GM21447 (cell line): ENCODE measurements at regions not wholly inside any gene's neighbourhood (a gene's known extent, or its start where the extent isn't known, plus 50 kb on each side); places are given as distances from the start of the nearest gene placed in this dataset.

Source experiments
- ATAC-seq: cut with Tn5 transposase; IDR thresholded peaks from one replicate; pipeline ENCODE4 v1.9.1; 2021; ENCODE audit not compliant: unreplicated experiment

DNA sequence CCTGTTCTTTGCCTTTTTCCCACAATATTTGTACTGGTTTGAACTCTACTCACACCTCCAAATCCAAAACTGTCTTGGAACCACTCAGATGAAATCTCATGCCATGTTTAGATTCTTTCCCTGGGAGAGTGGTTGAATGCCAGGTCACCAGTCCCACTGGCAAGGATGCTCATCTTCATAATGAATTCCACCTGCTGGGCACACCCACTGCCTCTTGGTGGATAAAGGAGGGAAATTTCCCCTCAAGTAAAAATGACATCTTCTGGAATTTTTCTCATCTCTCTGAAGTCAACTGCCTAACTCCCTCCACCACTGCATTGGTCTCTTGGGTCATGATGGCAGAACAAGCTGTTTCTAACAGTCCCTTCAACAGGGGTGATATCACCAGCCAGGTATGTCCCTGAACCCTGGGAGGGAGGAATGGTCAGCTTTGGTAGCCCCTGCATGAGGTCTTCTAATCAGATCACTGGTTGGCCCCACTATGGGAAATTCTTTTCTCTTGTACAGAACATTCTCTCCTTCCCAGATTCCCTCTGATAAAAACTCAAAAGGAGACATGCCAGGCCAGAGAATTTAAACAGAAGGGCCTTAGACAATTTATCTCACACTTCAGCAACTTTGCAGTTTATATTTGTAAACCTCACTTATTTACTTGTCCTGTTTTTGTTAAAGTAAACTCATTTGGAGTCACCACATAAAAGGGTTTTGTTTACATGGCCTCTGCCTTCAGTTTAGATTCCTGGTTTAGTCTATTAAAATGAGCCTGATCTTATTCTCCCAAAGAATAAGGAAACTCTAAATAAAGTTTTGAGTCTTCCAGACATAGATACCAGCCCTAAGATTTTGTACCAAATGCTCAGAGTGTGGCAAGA is 143.4 kb downstream of the WNT5A start:
- ATAC-seq = no peak

DNA sequence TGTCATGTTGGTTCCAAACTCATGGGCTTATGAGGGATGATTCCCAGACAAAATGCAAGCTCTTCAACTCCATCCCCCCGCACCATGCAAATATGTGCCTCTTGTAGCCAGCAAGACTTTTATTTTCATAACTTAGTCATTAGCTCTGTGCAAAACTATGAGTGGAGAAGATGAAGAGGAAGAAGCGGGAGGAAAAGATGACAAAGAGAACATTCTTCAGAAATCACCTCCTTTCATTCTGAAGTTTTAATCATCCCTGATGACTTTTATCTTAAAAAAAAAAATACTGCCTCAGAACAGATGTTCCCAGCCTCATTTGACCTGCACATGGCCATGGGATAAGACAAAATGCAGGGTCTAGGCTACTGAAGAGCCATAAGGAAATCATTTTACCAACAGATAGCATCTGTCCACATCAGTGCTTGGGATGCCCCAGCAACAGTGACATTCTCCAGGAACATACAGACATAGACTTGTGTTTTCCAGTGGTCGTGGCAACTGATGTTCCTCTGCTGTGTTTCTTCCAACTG is 145.5 kb downstream of the WNT5A start:
- no peak for ATAC-seq

DNA sequence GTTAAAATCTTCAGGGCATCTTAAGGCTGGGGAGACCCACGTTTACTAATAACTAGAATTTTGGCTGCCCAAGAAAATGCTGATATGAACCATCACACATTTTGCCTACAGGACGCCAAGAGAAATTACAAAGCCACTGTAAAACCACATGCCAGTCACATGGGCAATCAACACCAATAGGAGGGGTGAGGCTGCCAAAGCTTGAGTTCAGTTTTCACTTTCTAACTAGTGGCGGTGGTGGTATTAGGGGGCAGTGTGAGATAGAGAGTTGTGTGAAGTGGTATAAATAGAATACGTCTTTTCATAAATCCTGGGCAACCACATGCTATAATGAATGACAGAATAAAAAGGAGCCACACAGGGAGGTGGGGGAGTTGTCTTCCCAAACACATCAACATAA is 147.3 kb downstream of the WNT5A start:
- no peak for ATAC-seq

DNA sequence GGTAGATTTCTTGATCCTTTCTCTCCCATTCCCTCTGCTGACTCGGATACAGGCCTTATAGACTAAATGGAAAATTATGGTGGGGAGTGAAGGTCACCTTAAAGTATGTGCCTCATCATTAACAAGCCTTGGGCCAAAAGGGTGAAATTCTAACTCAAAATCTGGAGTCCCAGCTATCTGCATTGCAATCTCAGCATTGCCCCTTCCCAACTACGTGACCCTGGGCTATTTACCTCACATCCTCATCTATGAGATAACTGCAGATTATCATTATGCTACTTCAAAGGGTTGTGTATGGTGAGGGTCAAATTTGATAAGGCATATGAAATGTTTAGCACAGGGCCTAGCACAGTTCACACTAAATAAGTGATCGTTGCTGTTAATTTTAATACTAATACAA is 147.7 kb downstream of the WNT5A start:
- ATAC-seq = no peak

DNA sequence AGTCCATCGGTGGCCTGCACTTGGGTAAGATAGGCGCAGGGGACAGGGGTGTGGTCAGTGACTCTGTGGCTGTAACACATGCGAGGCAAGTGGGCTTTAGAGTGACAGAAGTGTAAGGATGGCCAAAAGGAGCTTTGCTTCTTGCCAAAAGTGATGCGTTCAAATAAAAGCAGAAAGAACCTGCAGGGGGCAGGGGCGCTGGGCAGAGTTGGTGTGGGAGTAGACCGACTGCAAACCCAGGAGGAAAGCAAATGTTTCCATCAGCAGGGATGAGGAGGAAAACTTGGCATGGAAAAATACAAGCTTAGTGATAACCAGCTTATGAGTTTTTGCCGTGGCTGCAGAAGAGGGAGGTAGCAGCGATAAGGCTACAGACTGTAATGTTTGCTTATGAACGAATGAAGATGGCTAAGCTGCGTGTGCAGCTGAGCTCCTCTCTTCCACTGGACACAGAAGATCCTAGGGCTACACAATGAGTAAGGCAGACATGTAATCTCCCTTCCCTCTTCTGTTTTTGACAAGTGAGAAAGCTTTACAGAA is 149.4 kb downstream of the WNT5A start:
- ATAC-seq = no peak

DNA sequence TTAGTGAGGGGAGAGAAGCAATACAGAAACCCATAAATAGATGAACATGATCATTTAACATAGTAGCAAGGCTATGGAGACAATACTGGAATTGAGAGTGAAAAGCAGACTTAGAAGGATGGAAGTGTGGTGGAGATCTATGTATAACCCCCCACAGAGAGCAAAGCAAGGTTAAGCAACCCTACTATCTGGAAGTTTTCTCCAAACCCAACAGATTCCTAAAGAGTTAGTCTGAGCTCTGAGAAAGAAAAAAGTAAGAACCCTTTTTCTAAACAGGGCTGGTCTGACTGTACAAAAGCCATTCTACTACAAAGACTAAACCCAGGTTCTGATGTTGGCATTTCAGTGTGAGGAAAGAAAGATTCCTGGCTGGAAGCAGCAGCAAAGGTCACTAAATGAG is 153.2 kb downstream of the WNT5A start:
- ATAC-seq = no peak

DNA sequence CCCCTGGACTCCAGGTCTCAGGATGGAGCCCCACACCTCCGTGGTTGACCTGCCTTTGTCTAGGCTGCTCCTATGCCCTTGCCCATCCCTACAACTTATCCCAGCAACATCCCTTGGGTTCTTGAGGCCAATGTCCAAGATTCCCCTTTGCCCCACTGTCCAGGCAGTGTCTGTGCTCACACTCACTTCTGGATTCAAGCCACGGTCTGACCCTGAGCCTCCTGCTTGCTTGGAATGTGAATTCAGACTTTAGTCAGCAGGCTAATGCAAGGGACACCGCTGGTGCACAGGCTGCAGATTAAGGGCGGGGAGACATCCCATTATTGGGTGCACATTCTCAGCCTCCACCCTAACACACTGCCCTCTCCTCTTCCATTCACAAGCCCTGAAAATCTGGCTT is 154.1 kb downstream of the WNT5A start:
- no peak for ATAC-seq

DNA sequence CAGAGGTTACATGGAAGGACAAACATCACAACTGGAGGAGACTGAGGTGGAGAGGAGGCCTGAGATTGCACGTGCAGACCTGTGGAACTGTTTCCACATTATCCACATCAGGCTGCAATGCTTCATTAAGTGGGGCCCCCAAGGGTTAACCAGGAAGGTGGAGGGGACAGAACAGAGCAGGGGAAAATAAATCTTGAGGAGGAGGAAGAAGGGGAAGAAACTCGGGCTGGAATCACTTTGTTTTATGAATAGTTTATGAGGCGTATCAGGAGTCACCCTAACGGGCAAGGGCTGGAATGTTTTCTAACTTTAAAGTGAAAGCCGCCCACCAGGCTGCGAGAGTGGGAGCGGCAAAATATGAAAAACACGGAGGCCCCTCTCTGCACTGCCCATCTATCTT is 154.9 kb downstream of the WNT5A start:
- no peak for ATAC-seq

DNA sequence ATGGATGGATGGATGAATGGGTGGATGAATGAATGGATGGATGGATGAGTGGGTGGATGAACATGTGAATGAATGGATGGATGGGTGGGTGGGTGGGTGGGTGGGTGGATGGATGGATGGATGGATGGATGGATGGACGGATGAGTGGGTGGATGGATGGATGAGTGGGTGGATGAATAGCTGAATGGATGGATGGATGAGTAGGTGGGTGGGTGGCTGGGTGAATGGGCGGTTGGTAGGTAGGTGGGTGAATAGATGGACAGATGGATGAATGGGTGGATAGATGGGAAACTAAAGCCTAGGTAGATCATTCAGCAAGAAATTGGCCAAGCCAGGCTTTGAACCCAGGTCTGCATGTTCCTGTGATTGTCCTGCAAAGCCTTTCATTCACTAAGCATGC is 155.6 kb downstream of the WNT5A start:
- no peak for ATAC-seq

DNA sequence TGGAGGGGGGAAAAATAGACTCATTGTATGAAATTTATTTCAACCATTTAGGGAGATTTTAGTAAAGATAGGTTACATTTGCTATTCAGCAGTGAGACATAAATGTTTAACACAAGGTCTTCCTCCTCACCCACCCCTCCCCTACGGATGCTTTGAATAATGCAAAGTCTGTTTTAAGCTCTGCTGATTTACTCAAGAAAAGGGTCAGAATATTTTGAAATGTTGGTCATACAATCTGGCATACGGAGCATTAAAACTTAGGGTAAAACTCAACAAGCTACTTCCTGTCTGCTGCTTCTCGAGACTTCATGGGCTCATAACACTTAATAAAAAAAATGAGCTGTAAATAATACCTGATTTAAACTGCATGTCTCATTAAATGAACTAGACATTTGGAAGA is 156.3 kb downstream of the WNT5A start:
- no peak for ATAC-seq

DNA sequence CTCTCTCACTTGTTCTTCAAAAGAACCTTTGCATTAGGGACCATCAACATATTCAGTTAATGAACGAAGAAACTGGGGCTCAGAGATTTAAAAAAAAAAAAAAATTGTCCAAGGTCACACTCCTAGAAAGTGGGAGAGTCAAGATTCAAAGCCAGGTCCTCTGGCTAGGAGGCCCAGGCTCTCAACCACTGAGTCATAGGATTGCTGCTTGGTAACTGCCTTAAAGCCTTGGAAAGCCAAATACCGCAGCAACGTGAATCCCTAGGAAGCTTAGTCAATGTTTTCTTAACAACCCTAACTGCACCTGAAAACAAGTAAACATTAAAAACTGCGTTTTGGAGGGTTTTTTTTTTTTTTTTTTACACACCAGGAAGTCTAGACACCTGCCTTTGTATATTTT is 156.8 kb downstream of the WNT5A start:
- ATAC-seq = no peak

DNA sequence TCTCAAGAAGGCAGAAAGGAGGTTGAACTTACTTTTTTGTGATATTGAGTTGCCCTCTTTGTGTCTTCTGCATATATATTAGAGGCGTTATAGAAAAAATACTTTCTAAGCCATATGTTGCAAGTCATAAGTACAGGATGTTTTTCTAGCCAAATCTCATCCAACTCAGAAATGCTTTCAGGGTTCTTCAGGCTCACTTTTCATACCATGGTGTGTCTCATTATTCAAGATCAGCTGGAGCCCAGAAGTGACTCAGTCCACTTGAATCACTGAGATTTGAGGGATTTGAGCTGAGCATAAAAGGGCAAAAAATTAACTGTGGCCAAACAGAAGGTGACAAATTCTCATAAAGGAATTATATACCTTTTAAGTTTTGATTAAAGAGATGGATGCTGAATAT is 157.3 kb downstream of the WNT5A start:
- ATAC-seq = no peak

DNA sequence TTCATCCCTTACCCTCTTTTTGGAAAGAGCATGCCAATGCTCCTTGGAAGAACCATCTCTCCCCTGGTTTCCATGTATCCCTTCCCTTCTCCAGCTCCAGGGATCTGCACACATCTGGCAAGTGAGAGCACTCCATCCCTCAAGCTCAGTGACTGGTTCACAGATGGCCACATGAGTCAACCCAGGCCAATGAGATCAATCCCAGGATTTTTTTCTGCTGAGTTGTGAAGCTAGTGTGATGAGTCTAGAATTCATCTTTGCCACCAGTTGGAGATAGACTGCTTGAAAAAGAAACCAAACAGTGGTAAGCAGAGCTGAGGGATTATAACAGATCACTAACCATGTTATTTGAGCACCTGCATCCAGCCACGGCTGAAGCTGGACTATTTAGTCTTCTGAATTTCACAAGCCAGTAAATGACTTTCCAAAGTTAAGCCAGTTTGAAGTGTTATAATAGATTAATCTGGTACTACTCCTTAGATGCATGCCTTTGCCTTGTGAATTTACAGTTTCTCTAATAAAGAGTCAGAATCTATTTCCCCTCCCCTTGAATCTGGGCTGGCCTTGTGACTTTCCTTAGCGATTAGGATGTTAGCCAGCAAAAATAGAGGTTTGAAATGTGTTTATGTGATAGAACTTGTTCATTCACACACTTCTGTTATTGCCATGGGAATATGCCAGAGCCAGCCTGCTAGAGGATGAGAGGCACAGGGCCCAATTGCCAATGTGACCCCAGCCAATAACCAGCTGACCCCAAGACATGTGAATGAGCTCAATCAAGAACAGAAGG is 159.8 kb downstream of the WNT5A start:
- ATAC-seq = no peak

DNA sequence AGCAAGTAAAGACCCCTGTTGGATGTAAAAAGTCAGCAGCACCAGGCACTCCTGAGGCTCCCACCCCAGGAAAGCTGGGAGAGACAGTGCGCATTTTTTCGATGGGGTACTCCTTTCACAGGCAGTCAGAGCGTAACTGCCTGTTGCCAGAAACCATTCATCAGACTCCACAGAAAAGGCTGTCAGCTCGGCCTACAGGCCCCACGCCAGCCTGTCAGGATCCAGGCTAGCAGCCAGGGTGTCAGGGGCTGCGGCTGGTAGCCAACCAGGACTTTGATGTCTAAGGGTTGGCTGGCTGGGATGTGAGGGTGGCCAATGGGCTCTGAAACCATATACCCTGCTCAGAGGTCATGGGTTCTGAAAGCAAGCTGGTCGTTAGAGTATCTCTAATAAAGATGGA is 164.5 kb downstream of the WNT5A start:
- no peak for ATAC-seq

DNA sequence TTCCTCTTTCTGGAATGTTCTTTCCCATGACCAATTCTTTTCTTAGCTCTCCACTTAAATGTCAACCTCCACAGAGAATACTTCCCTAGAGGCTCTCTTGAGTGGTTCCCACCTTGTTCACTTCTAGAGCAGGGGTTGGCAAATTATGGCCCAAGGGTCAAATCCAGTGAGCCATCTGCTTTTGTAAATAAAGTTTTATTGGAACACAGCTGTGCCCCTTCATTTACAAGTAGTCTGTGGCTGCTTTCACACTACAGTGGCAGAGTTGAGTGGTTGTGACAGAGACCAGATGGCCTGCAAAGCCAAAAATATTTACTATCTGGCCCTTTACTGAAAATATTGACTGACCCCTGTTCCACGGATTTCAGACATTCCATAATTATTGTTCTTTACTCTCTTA is 166.2 kb downstream of the WNT5A start:
- ATAC-seq = no peak

DNA sequence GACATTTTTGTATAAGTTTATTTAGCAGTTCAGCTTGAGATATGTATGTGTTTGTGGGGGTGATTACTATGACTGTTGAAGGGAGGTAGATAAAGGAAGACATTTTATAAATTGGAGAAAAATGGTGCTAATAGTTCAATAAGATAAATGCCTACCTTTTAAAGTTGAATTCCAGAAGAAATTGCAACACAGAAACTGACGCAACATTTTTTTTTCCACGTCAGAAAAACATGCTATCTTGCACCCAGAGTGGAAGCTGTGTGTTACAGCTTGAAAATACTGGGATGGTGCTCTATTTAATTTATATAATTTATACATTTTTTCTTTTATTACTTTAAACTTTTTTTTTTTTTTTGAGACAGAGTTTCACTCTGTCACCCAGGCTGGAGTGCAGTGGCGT is 171.7 kb downstream of the WNT5A start:
- ATAC-seq = no peak

DNA sequence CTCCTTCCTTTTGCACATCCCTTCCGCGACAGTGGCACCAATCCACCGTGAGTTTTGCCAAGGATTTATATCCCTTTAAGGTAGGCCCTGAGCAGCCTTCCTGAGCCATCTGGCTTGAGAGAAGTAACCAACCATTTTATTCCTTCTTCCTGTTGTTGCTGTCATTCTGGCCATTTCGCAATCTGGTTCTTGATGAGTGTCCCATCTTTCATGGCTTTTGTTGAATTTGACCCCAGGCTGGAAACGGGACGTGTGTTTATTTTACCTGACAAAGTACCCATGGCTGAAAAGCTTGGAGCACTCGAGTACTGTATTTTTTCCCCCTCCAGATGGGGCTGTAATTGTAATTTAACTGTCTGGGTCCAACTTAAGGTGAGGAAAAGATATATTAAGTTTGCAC is 173.4 kb downstream of the WNT5A start:
- no peak for ATAC-seq

DNA sequence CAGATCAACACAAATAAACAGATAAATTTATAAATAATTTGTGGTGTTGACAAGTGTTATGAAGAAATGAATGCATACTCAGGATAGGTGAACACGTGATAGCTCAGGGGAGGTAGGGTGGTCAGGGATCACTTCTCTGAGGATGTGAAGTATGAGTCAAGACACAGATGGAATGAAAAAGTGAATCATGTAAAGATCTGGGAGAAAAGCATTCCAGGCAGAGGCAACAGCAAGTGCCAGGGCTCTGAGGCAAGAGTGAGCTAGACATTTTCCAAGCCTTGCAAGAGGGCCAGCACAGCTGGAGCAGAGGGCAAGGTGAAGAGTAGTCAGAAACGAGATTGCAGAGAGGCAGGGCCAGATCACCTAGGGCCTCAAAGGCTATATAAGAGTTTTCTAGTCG is 177.8 kb downstream of the WNT5A start:
- ATAC-seq = no peak

DNA sequence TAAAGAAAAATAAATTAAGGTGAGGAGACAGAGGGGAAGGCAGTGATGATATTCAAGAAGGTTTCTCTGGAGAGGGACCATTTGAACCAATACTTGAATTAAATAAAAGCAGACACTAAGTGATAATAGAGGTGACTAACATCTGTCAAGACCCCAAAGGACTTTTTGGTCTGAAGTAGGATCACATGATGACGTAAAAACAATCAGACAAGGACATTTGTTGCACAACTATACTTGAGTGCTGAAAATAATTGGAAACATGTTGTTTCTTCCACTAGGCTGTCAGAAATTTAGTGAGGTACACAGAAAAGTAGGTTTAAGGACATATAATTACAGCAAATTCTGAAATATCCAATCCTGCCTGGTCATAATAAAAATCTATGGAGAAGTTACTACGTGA is 179.5 kb downstream of the WNT5A start:
- ATAC-seq = no peak

DNA sequence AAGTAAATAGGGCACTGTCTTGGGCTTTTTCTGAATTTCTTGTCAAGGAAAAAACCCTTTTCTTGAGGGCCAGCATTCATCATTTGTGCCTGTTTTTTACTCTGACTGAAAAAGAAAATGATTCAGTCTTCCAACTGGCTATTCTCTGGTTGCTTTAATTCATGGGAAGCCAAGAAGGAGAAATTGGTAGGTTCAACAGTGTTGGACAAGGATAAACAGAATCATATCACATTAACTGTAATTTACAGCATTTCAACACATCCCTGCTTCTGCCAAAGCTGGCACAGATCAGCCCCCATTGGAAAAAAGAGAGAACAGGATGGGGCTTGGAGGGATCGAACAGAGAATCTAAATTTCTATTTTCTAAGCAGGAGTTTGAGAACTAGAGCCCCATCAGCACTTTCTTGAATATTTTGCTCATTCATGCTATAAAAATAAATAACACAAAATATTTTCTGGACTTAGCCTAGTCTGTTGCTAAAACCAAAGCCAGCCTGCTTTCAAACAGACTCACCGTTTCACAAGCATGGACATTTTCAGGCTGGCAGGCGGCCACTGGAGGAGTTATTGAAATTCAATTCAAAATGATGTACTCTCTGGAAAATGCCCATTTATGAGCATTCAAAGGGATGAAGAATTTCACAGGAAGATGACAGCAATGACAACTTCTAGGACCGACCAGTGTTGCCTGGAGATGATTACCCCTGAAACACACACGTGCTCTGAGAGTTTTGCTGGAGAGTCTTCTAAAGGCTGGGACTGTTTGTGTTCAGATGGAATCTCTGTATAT is 181.2 kb downstream of the WNT5A start:
- no peak for ATAC-seq

DNA sequence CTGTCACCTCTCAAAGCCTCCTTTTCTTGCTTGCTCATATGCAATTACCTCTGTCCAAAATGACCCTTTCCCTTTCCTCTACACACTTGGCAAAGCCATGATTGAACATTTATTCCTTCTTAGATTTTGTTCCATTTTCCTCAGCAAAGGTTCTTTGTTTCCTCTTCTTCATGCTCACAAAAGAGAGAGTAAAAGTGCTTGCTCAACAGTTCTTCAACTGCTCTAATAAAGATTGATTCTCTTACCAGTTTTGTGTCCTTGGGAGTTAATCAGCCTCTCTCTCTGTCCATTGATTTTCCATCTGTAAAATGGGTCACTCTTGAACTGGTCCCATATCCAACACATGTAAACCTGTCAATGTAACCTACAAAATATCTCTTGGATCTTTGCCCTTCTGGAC is 186.4 kb downstream of the WNT5A start:
- no peak for ATAC-seq
